Parathyroid adenoma (tissue), 2 donors: ENCODE measurements at regions not wholly inside any gene's neighbourhood (a gene's known extent, or its start where the extent isn't known, plus 50 kb on each side); places are given as distances from the start of the nearest gene placed in this dataset.

Source experiments
- H2AFZ ChIP-seq: fragments of 300-600 bp; sonication (generic); one replicate; pipeline ENCODE4 v1.7.0; 2017; ENCODE audit warnings: antibody characterized with exemption, mild to moderate bottlenecking
- H3K27ac ChIP-seq: fragments of 300-600 bp; sonication (generic); one replicate; pipeline ENCODE4 v1.7.0; 2017
- H3K27me3 ChIP-seq: fragments of 300-600 bp; sonication (generic); one replicate; pipeline ENCODE4 v1.7.0; 2017; ENCODE audit warnings: low read length; ENCODE audit not compliant: control insufficient read depth, insufficient read depth
- H3K36me3 ChIP-seq: fragments of 300-600 bp; sonication (generic); one replicate; pipeline ENCODE4 v1.7.0; 2017; ENCODE audit warnings: low read length; ENCODE audit not compliant: control insufficient read depth, insufficient read depth
- H3K4me1 ChIP-seq: fragments of 300-600 bp; sonication (generic); one replicate; pipeline ENCODE4 v1.7.0; 2017; ENCODE audit warnings: control low read depth
- H3K4me2 ChIP-seq: fragments of 300-600 bp; sonication (generic); one replicate; pipeline ENCODE4 v1.7.0; 2017; ENCODE audit warnings: low read length
- H3K4me3 ChIP-seq: fragments of 300-600 bp; sonication (generic); one replicate; pipeline ENCODE4 v1.7.0; 2017; ENCODE audit warnings: low read depth, low read length
- H3K79me2 ChIP-seq: fragments of 300-600 bp; sonication (generic); one replicate; pipeline ENCODE4 v1.7.0; 2017; ENCODE audit warnings: control low read depth
- H3K9ac ChIP-seq: fragments of 300-600 bp; sonication (generic); one replicate; pipeline ENCODE4 v1.7.0; 2017; ENCODE audit warnings: mild to moderate bottlenecking
- H3K9me3 ChIP-seq: fragments of 300-600 bp; sonication (generic); one replicate; pipeline ENCODE4 v1.7.0; 2017; ENCODE audit warnings: low read length; ENCODE audit not compliant: control insufficient read depth
- CTCF ChIP-seq: fragments of 300-600 bp; sonication (generic); IDR thresholded peaks from one replicate; pipeline ENCODE4 v1.7.0; 2017; ENCODE audit warnings: antibody characterized with exemption, mild to moderate bottlenecking
- donor health status: primary hyperparathyroidism.

DNA sequence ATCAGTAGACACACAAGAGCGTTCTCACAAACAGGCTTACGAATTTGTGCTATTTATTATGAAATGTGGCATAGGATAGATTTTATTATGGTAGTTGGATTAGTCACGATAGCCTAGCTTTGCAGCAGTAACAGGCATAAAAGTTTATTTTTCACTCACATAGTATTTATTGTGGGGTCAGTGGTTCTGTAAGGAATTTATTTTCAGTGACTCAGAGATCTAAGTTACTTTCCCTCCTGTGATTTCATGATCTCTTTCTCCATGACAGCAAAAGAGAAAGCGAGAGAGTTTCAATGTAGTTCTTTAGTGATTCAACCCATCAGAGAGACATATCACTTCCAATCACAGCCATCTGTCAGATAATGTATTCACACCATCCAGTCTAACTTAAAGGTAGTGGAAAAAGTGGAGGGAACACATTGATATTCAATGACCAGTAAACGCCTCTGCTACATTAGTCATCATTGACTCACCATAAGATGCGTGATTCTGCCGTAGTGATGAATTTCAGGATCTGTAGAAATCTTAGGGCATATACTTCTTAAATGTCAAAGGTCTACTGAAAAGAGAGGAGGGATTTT is 605.5 kb downstream of the HDGFL1 start:
- TF ChIP-seq CTCF, result no peak
- H3K9ac ChIP-seq, result no peak overlapping the region
- no peak overlapping the region for H3K4me2 ChIP-seq
- no peaks in the 10 kb centered on the region for H3K79me2 ChIP-seq
- no peak overlapping the region for H3K27ac ChIP-seq
- H2AFZ ChIP-seq, result no peak overlapping the region
- H3K4me1 ChIP-seq, result no peaks in the 10 kb centered on the region
- H3K27me3 ChIP-seq, result no peaks in the 10 kb centered on the region
- no peak overlapping the region for H3K4me3 ChIP-seq
- no peaks in the 10 kb centered on the region for H3K9me3 ChIP-seq
- no peaks in the 10 kb centered on the region for H3K36me3 ChIP-seq

- Histone ChIP-seq H3K9me3 (no peaks in the 10 kb centered on the region), H3K27me3 (no peaks in the 10 kb centered on the region), H3K4me2 (no peak overlapping the region), H3K27ac (no peak overlapping the region), H3K9ac (no peak overlapping the region), H3K79me2 (no peaks in the 10 kb centered on the region), H2AFZ (no peak overlapping the region), H3K4me1 (no peaks in the 10 kb centered on the region), H3K4me3 (no peak overlapping the region), H3K36me3 (no peaks in the 10 kb centered on the region)
- TF ChIP-seq CTCF, result no peak
These were observed 606.0 kb downstream of the HDGFL1 start for GRCh38 chr6:23175391-23175790.

DNA sequence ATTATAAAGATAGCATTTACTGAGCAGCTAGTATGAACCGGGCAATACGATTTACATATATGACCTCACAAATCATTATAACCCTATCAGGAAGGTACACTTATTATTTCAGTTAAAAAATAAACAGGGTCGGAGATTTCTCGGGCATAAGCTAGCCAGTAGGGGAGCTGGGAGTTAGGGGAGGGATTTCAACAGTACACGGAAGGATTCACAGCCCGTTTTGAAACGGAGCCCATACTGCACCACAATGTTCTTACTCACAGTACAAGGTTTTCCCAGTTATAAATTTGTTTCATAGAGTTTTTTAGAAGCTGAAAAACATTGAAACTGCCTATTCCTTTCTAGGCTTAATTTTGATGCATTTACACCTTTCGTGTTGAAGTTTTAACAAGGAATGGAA is 607.1 kb downstream of the HDGFL1 start:
- Histone ChIP-seq H2AFZ (no peak overlapping the region), H3K4me3 (no peak overlapping the region), H3K27ac (no peak overlapping the region)

GRCh38 chr6:23176883-23177282 is 607.5 kb downstream of the HDGFL1 start:
- no peak for TF ChIP-seq CTCF
- H3K9ac ChIP-seq, result no peak overlapping the region
- peaks cover 3% of the 10 kb centered on the region for H3K4me1 ChIP-seq
- no peaks in the 10 kb centered on the region for H3K36me3 ChIP-seq
- H3K79me2 ChIP-seq, result no peaks in the 10 kb centered on the region
- H3K27ac ChIP-seq, result no peak overlapping the region
- H3K27me3 ChIP-seq, result no peaks in the 10 kb centered on the region
- H2AFZ ChIP-seq, result no peak overlapping the region
- H3K4me2 ChIP-seq, result no peak overlapping the region
- H3K4me3 ChIP-seq, result no peak overlapping the region
- H3K9me3 ChIP-seq, result no peaks in the 10 kb centered on the region

More for the DNA sequence above, 607.1 kb downstream of the HDGFL1 start:
- Histone ChIP-seq H3K27me3 (no peaks in the 10 kb centered on the region), H3K79me2 (no peaks in the 10 kb centered on the region), H3K9ac (no peak overlapping the region), H3K9me3 (no peaks in the 10 kb centered on the region), H3K4me1 (peaks cover 3% of the 10 kb centered on the region), H3K4me2 (no peak overlapping the region), H3K36me3 (no peaks in the 10 kb centered on the region)
- TF ChIP-seq CTCF, result no peak

GRCh38 chr6:23177806-23178205 is 608.4 kb downstream of the HDGFL1 start:
- TF ChIP-seq CTCF, result no peak
- Histone ChIP-seq H3K27ac (no peak overlapping the region), H3K4me2 (no peak overlapping the region), H3K9me3 (no peaks in the 10 kb centered on the region), H3K4me3 (no peak overlapping the region), H3K4me1 (peaks cover 3% of the 10 kb centered on the region), H3K79me2 (no peaks in the 10 kb centered on the region), H3K9ac (no peak overlapping the region), H3K36me3 (no peaks in the 10 kb centered on the region), H2AFZ (no peak overlapping the region), H3K27me3 (no peaks in the 10 kb centered on the region)
